Natural killer cell treated with Interleukin-12 subunit alpha and Interleukin-12 subunit beta and Interleukin-15 and Interleukin-18, amount 100 ng/mL, for 72 hours (primary cell): ENCODE measurements at regions not wholly inside any gene's neighbourhood (a gene's known extent, or its start where the extent isn't known, plus 50 kb on each side); places are given as distances from the start of the nearest gene placed in this dataset.

Experiments
- ATAC-seq, 2 donors: fragments of 150-1000 bp; cut with Tn5 transposase in 1 of 2; sonication (Bioruptor Pico), chemical (Tn5 transposase) in 1 of 2; 2 replicates each; pipeline ENCODE4 v1.10.0; 2021
- DNase-seq: peaks from one replicate; pipeline ENCODE4 v3.0.0; 2022; ENCODE audit warnings: low spot score
- H3K27ac Mint-ChIP-seq, 2 donors: 1 replicate in 1 of 2; 2 replicates in 1 of 2; pipeline ENCODE4 v1.8.0; 2022; ENCODE audit warnings: mixed read lengths in 2 of 2, mild to moderate bottlenecking in 1 of 2, moderate library complexity in 1 of 2
- H3K27me3 Mint-ChIP-seq, 2 donors: 1 replicate in 1 of 2; 2 replicates in 1 of 2; pipeline ENCODE4 v1.8.0; 2022; ENCODE audit warnings: mixed read lengths in 2 of 2
- H3K36me3 Mint-ChIP-seq: one replicate; pipeline ENCODE4 v1.8.0; 2022; ENCODE audit warnings: mixed read lengths
- H3K4me1 Mint-ChIP-seq, 2 donors: 1 replicate in 1 of 2; 2 replicates in 1 of 2; pipeline ENCODE4 v1.8.0; 2022; ENCODE audit warnings: low read depth in 2 of 2, mixed read lengths in 2 of 2, mild to moderate bottlenecking in 1 of 2
- H3K4me3 Mint-ChIP-seq: one replicate; pipeline ENCODE4 v1.8.0; 2022; ENCODE audit warnings: mixed read lengths
- H3K9me3 Mint-ChIP-seq: 2 replicates; pipeline ENCODE4 v1.8.0; 2022; ENCODE audit warnings: mixed read lengths

DNA sequence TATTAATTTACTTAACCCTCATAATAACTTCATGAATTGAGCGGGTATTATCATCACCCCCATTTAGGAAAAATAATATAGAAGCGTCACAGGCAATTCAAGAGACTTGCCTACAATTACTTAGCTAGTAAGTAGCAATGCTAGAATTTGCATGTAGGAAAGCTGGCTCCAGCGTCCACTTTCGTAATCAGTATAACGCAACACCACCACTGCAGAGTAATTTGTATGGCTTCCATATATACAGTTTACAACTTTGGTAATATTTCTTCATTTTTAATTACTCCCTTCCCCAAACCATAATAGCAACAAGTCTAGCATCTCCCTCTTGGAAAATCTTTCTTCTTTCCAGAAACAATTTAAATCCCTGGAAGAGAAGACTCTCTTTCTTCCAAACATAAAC lies 89.9 kb upstream of the OR5AK2 start:
- no peaks in the 10 kb centered on the region for H3K27me3 Mint-ChIP-seq
- H3K9me3 Mint-ChIP-seq: peaks cover 3% of the 10 kb centered on the region
- no peak for ATAC-seq
- no peak overlapping the region for H3K27ac Mint-ChIP-seq
- H3K4me3 Mint-ChIP-seq: no peak overlapping the region
- no peaks in the 10 kb centered on the region for H3K36me3 Mint-ChIP-seq
- no peak for DNase-seq
- H3K4me1 Mint-ChIP-seq: no peaks in the 10 kb centered on the region

DNA sequence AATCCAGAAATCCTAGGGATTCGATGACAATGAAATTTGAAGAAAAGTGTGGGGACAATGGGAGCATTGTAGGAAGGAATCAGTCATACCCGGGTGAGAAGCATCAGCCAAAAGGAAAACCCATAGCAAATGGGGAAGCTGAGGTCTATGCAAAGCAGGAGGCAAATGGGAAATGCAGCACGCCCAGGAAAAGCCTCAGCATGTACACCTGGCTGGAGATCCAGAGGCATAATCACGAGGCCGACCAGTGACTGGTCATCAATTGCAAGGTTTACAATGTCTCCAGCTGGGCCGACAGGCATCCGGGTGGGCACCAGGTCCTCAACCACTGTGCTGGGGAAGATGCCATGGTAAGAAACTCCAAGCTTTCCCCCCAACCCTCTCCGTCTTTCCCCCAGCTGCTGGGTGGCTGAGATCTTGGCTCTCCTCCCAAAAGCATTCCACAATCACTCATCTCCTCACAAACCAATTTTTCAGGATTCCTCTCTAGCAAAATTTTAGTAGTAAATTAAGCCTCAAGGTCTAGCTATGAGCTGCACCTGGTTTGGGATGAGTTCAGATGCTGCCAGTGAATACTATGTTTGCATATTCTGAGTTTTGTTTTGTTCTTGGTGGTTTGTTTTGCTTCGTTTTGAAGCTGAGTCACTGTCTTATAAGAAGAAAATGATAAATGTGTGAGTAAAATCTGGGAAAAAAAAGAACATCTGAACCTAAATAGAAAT lies 98.0 kb upstream of the OR5AK2 start:
- Mint-ChIP-seq H3K36me3 (no peaks in the 10 kb centered on the region), H3K27me3 (no peaks in the 10 kb centered on the region), H3K9me3 (no peaks in the 10 kb centered on the region), H3K4me1 (no peaks in the 10 kb centered on the region), H3K27ac (no peak overlapping the region), H3K4me3 (no peak overlapping the region)
- no peak for DNase-seq
- ATAC-seq: no peak

GRCh38 chr11:56889986-56890385 lies 98.7 kb upstream of the OR5AK2 start:
- no peak for ATAC-seq
- DNase-seq: no peak
- no peak overlapping the region for H3K4me3 Mint-ChIP-seq
- H3K4me1 Mint-ChIP-seq: no peaks in the 10 kb centered on the region
- H3K9me3 Mint-ChIP-seq: no peaks in the 10 kb centered on the region
- no peaks in the 10 kb centered on the region for H3K27me3 Mint-ChIP-seq
- H3K27ac Mint-ChIP-seq: no peak overlapping the region
- no peaks in the 10 kb centered on the region for H3K36me3 Mint-ChIP-seq

GRCh38 chr11:56887940-56888339 lies 100.8 kb upstream of the OR5AK2 start:
- no peaks in the 10 kb centered on the region for H3K9me3 Mint-ChIP-seq
- no peak overlapping the region for H3K4me3 Mint-ChIP-seq
- DNase-seq (no peak), ATAC-seq (no peak)
- H3K27me3 Mint-ChIP-seq: no peaks in the 10 kb centered on the region
- H3K27ac Mint-ChIP-seq: no peak overlapping the region
- no peaks in the 10 kb centered on the region for H3K36me3 Mint-ChIP-seq
- H3K4me1 Mint-ChIP-seq: no peaks in the 10 kb centered on the region

DNA sequence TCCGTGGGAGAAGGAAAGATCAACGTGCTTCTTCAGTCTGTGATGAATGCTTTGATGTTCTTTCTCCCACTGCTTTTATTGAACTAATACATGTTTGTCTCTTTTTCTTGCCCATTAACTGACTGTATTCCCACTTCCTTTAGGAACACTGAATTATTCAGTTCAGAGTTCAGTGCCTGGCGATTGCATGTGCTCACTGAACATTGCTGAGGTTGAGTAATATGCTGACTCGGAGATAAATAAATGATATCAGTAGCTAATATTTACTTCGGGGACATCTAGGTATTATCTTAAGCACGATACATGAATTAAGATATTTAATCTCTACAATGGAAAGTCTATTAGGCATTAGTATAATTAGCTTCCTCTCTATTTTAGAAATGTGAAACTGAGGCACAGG lies 102.3 kb upstream of the OR5AK2 start:
- H3K4me3 Mint-ChIP-seq: no peak overlapping the region
- no peaks in the 10 kb centered on the region for H3K27me3 Mint-ChIP-seq
- no peak for DNase-seq
- no peaks in the 10 kb centered on the region for H3K9me3 Mint-ChIP-seq
- H3K36me3 Mint-ChIP-seq: no peaks in the 10 kb centered on the region
- no peaks in the 10 kb centered on the region for H3K4me1 Mint-ChIP-seq
- no peak for ATAC-seq
- H3K27ac Mint-ChIP-seq: no peak overlapping the region

DNA sequence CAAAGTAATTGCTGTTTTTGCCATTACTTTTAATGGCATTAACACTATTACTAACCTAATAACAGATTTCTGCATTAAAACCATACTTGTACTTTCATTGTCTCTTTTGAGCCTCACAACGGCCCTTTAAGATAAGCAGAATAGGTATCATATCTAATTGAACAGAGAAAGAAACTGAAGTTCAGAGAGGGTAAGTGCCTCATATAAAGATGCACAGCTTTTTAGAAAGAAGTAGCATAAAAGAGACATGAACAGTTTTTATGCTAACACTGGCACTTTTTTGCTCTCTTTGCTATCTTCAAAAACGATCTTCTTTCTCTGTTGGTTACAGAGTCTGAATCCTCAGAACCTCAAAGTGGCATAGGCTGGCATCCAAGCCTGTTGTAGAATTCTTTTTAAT lies 102.9 kb upstream of the OR5AK2 start:
- H3K4me3 Mint-ChIP-seq: no peak overlapping the region
- no peak for ATAC-seq
- H3K27ac Mint-ChIP-seq: no peak overlapping the region
- no peak for DNase-seq
- H3K36me3 Mint-ChIP-seq: no peaks in the 10 kb centered on the region
- no peaks in the 10 kb centered on the region for H3K9me3 Mint-ChIP-seq
- no peaks in the 10 kb centered on the region for H3K27me3 Mint-ChIP-seq
- H3K4me1 Mint-ChIP-seq: no peaks in the 10 kb centered on the region

DNA sequence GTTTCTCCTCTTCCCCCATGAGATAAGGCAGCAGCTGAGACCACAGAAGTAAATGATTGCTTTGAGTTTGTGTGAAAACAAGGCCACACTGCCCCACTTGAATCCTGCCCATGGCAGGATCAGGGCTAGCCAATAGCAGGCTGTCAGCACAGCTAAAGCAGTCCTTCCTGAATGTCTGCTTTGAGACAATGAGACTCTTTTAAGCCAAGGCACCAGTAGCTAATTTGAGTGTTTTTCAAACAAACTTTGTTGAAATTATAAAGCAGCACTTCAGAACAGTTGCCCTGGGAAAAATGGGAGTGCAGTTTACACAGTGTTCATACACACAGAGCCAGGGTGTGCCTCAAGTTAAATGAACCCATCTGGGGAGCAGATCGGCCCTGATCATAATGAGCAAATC lies 103.5 kb upstream of the OR5AK2 start:
- no peaks in the 10 kb centered on the region for H3K9me3 Mint-ChIP-seq

DNA sequence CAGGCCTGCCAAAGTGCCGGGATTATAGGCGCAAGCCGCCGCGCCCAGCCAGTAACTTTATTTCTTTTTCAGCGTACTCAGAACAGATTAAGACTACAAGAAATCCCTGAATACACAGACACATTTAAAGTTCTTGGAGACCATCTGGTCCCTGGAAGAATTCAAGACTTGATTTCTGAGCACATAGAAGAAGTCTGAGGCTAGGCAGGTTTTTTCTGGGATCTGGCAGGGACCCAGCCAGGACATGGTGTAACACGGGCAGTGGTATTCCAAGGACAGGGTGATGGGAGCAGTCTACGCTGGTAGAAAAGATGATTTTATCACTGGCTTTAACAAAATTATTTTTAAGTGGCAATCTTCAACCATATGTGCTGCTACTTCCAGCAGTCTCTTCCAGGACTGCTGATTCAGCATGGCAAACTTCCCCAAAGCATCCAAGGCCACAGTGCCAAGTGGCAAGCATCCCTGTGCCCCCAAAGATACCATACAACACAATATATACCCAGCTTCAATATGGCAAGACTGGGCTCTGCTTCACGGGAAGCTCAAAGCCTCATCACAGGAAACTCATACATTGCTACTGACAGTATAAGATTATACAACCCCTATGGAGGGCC lies 105.2 kb upstream of the OR5AK2 start:
- Mint-ChIP-seq H3K36me3 (no peaks in the 10 kb centered on the region), H3K27me3 (no peaks in the 10 kb centered on the region), H3K4me1 (no peaks in the 10 kb centered on the region), H3K9me3 (no peaks in the 10 kb centered on the region), H3K4me3 (no peak overlapping the region), H3K27ac (no peak overlapping the region)
- ATAC-seq (no peak), DNase-seq (no peak)

More for the DNA sequence above, 103.5 kb upstream of the OR5AK2 start:
- Mint-ChIP-seq H3K4me1 (no peaks in the 10 kb centered on the region), H3K27ac (no peak overlapping the region), H3K4me3 (no peak overlapping the region), H3K27me3 (no peaks in the 10 kb centered on the region), H3K36me3 (no peaks in the 10 kb centered on the region)
- DNase-seq: no peak
- no peak for ATAC-seq

DNA sequence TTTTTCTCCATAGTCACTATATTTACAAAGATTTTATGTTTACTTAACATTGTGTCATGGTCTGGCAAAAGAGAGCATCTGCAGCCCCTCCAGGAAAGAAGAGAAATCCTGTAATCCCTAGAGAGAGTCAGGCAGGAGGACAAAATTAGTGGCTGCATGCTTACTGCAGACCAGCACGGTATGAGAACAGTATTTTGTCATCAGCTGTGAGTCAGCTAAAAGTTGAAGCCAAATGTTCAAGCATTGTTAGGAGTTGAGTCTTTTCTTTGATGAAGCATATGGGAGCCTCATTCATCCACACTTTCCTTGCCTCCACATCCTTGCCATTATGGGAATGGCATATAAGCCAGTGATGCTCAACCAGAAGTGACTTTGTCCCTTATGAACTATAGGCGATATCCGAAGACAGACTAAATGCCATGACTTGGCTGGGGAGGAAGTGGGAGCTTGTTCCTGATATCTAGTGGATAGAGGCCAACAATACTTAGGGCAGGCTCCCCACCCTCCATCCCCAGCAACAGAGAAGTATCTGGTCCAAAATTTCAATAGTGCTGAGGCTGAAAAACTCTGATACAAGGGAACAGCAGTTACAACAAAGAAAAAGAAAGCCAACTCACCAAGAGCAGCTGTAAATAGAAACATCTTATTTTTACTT lies 112.0 kb upstream of the OR5AK2 start:
- Mint-ChIP-seq H3K4me3 (no peak overlapping the region), H3K4me1 (no peaks in the 10 kb centered on the region), H3K27me3 (no peaks in the 10 kb centered on the region), H3K36me3 (no peaks in the 10 kb centered on the region), H3K9me3 (peaks cover 13% of the 10 kb centered on the region), H3K27ac (no peak overlapping the region)
- ATAC-seq: no peak
- DNase-seq: no peak

DNA sequence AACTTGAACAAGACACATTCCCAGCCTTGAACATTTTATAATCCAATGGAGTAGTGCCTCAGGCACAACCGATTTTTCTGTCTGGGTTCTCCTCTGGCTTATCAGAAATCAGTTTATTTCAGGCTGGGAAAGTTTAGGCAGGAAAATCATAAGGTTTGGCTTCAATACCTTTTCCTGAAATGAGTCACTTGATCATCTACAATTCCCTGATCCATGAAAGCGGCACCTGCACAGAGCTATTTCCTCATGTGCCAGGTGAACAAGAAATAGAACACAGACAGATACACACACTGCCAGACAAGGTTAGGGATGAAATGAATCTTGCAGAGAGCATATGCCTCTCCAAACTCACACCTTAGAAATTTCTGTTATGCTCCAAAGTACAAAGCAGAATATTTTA lies 106.7 kb upstream of the OR9G4 start:
- Mint-ChIP-seq H3K9me3 (peaks cover 3% of the 10 kb centered on the region), H3K4me1 (no peaks in the 10 kb centered on the region), H3K36me3 (no peaks in the 10 kb centered on the region), H3K27me3 (peaks cover 0 to 2% of the 10 kb centered on the region in 2 donors), H3K27ac (no peak overlapping the region), H3K4me3 (no peak overlapping the region)
- DNase-seq (no peak), ATAC-seq (no peak)

GRCh38 chr11:56852131-56852530 lies 103.6 kb upstream of the OR9G4 start:
- ATAC-seq (no peak), DNase-seq (no peak)
- Mint-ChIP-seq H3K27ac (no peak overlapping the region), H3K27me3 (peaks cover 0 to 6% of the 10 kb centered on the region in 2 donors), H3K36me3 (no peaks in the 10 kb centered on the region), H3K4me1 (no peaks in the 10 kb centered on the region), H3K4me3 (no peak overlapping the region), H3K9me3 (peaks cover 3% of the 10 kb centered on the region)

DNA sequence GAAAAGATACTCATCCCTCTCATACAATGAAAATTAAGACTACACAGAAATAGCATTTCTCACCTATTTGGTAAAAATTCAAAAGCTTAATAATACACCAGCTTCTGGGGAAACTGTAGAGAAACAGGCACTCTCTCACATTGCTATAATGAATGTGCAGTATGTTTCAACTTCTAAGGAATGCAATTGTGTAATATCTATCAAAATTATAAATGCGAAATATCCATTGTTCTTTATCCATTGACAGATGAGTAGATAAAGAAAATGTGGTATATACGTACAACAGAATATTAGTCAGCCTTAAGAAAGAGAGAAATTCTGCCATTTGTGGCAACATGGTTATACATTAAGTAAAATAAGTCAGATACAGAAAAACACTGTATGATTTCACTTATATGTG lies 101.4 kb upstream of the OR9G4 start:
- no peaks in the 10 kb centered on the region for H3K36me3 Mint-ChIP-seq
- DNase-seq (no peak), ATAC-seq (no peak)
- peaks cover 0 to 6% of the 10 kb centered on the region in 2 donors for H3K27me3 Mint-ChIP-seq
- no peaks in the 10 kb centered on the region for H3K4me1 Mint-ChIP-seq
- no peak overlapping the region for H3K27ac Mint-ChIP-seq
- H3K9me3 Mint-ChIP-seq: peaks cover 3% of the 10 kb centered on the region
- H3K4me3 Mint-ChIP-seq: no peak overlapping the region

DNA sequence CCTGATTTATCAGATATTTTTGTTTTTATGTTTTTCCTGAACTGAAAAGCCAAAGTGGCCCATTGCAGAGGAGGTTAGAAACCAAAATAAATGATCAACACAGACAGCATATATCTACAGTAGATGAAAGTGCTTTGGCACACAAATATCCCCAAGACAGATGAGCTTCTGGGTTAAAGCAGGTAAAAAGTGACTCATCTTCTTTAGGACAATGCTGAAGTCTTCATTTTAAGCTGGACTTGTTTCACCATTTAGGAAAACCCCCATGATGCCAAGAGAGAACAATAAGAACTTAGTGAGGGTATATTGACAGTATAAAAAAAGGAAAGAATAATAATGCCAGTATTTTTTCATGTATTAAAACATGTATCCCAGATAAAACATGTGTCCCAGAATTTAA lies 100.8 kb upstream of the OR9G4 start:
- Mint-ChIP-seq H3K4me3 (no peak overlapping the region), H3K27ac (no peak overlapping the region), H3K36me3 (no peaks in the 10 kb centered on the region), H3K4me1 (no peaks in the 10 kb centered on the region), H3K9me3 (peaks cover 3% of the 10 kb centered on the region), H3K27me3 (peaks cover 0 to 6% of the 10 kb centered on the region in 2 donors)
- ATAC-seq (no peak), DNase-seq (no peak)

DNA sequence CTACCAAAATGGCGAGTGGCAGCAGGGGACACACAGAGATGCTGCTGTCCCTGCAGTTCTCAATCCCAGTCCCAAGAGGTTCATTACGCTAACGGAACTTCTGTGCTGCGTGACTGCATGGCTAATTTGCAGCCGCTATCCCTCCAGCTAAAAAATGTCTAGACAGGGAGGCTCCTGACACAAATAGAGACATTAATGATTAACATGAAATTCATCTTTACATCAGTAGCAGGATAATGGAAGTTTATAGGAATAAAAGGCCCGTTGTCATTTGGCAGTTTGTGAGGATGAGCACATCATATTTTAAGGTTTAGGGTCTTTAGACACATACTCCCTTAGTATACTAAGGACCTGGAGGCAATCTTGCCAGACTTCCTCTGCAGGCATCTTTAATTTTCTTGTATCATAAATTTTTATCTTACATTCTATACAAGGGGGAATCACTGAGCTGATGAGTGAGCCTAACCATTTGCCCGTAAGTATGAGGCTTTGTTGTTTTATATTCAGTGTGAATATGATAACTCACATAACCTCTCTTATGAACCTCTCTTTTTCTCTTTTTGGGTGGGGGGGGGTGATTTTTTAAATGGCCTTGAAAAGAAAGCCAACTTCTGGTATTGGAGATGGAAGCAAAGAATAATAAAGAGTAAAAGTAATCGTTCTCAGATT lies 99.8 kb upstream of the OR9G4 start:
- H3K4me3 Mint-ChIP-seq: no peak overlapping the region
- ATAC-seq: no peak
- H3K4me1 Mint-ChIP-seq: no peaks in the 10 kb centered on the region
- peaks cover 0 to 6% of the 10 kb centered on the region in 2 donors for H3K27me3 Mint-ChIP-seq
- no peak for DNase-seq
- H3K9me3 Mint-ChIP-seq: peaks cover 3% of the 10 kb centered on the region
- no peaks in the 10 kb centered on the region for H3K36me3 Mint-ChIP-seq
- H3K27ac Mint-ChIP-seq: no peak overlapping the region
